PC-3 (cell line): ENCODE measurements at regions not wholly inside any gene's neighbourhood (a gene's known extent, or its start where the extent isn't known, plus 50 kb on each side); places are given as distances from the start of the nearest gene placed in this dataset.

Experiments used
- EZH2 ChIP-seq: fragments of 300-600 bp; sonication (generic); IDR thresholded peaks from one replicate; pipeline ENCODE4 v1.6.1; 2017; ENCODE audit warnings: antibody characterized with exemption, mild to moderate bottlenecking, low read length; ENCODE audit not compliant: unreplicated experiment
- EZH2phosphoT487 ChIP-seq: fragments of 300-600 bp; sonication (generic); IDR thresholded peaks from 2 replicates; pipeline ENCODE4 v1.6.1; 2018; ENCODE audit warnings: mild to moderate bottlenecking, antibody characterized with exemption, low read length, borderline replicate concordance
- TF ChIP-seq, protein P1 (sequence below): fragments of 300-600 bp; sonication (generic); conservative IDR thresholded peaks from 2 replicates; pipeline ENCODE4 v1.5.1; 2017; ENCODE audit warnings: antibody characterized with exemption, low read depth, mild to moderate bottlenecking, low read length

DNA sequence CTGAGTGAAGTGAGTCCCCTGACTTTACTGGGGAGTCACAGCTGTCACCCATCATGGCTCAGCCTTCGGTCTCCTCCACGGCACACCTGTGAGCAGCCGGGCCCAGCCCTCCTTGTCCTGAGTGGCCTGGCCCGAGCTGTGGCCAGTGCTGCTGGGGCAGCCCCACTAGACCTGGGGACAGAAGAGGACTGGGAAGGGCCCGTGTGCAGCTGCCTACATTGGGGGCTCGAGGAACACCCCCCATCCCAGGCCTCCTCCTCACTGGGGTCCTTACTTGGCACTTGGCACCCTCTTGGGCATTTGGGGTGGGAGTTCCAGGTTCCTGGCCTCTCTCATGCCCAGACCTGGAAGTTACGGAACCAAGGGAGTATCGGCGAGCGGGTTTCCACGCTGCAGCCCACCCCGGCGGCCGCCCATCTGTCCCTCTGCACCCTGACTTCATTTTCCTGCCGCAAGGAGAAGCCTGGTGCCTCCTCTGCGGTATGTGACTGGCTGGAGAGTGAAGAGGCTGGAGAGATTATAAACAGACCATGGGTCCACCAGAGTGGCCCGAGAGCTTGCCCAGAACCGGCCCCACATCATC lies 179.7 kb downstream of the KIF26A start:
- TF ChIP-seq, protein P1, sequence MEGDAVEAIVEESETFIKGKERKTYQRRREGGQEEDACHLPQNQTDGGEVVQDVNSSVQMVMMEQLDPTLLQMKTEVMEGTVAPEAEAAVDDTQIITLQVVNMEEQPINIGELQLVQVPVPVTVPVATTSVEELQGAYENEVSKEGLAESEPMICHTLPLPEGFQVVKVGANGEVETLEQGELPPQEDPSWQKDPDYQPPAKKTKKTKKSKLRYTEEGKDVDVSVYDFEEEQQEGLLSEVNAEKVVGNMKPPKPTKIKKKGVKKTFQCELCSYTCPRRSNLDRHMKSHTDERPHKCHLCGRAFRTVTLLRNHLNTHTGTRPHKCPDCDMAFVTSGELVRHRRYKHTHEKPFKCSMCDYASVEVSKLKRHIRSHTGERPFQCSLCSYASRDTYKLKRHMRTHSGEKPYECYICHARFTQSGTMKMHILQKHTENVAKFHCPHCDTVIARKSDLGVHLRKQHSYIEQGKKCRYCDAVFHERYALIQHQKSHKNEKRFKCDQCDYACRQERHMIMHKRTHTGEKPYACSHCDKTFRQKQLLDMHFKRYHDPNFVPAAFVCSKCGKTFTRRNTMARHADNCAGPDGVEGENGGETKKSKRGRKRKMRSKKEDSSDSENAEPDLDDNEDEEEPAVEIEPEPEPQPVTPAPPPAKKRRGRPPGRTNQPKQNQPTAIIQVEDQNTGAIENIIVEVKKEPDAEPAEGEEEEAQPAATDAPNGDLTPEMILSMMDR: no peak
- TF ChIP-seq EZH2 (no peak), EZH2phosphoT487 (no peak)
